GM21576 (cell line): ENCODE measurements at regions not wholly inside any gene's neighbourhood (a gene's known extent, or its start where the extent isn't known, plus 50 kb on each side); places are given as distances from the start of the nearest gene placed in this dataset.
"Not testable (repeated sequence)": the region's sequence is repeated elsewhere in the genome, so short reads cannot be mapped to it uniquely, and the experiment has no call there.

Experiments
- ATAC-seq: cut with Tn5 transposase; IDR thresholded peaks from one replicate; pipeline ENCODE4 v1.9.1; 2021; ENCODE audit warnings: mild to moderate bottlenecking, moderate library complexity; ENCODE audit not compliant: unreplicated experiment

DNA sequence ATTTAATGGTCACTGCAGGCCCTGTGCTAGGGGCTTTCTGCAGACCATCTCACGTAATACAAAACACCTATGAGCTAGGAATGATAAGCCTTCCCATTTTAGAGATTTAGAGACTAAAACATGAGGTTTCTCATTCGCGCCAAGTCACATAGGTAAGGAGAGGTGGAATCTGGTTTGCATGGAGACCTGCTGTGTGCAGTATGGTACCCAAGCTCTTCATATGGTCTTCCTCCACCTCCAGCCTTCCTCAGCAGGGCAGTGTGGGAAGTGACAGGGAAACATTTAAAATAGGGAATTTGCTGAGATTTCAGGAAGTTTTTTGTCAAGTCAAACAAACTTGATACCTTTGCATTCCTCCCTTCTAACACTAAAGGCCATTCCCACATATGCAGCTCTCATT is 337.6 kb downstream of the IL20RB start:
- no peak for ATAC-seq

- no peak for ATAC-seq
Observed at GRCh38 chr3:137296116-137296515, 338.3 kb downstream of the IL20RB start.

DNA sequence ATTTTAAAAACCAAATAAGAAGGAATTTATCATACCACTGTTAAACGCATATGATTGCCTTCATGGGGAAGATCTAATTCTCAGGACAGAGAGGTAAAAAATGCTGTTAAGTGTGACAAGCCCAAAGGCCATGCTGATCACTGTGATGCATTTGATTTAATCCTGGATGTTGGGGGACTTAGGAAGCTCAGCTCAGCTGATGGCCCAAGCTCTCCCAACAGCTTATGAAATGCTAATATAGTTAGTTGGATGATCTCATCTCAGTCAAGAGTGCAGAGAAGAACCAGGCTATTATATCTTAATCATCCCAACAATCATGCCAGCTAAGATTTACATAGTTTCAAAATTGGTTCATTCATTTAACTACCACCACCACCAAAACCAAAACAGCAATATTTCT is 340.0 kb downstream of the IL20RB start:
- ATAC-seq, result no peak

GRCh38 chr3:137300703-137301102 is 342.9 kb downstream of the IL20RB start:
- ATAC-seq, result no peak

DNA sequence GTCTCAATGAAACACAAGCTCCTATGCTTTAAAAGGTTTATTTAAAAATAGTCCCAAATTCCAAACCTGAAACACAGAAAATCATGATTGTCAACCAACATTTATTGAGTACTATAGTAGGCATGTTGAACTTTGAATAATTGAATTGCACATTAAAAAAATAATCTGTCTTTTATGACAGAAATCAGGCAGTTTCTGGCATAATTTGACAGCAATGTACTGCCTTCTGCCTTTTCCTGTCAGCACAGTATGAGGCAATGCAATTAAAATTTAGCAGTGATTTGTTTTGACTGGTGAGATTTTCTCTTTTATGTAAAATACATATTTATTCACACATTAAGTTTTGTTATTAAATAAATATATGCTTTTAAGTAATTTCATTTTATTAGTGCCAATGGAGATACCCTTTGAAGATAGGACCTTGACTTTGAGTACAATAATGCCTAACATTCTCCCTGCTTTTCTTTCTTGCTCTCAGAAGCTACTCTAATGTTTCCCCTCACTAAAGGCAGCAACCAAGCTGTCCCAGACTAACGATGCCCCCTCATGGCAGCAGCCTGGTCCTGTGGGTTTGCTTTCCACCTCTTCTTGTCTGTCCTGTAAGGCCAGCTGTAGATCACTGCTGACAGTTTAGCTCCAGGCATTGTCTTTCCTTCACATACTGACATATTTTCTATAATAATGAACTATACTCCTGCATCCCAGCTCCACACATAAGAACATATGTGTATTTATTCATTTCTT is 346.7 kb downstream of the IL20RB start:
- no peak for ATAC-seq

DNA sequence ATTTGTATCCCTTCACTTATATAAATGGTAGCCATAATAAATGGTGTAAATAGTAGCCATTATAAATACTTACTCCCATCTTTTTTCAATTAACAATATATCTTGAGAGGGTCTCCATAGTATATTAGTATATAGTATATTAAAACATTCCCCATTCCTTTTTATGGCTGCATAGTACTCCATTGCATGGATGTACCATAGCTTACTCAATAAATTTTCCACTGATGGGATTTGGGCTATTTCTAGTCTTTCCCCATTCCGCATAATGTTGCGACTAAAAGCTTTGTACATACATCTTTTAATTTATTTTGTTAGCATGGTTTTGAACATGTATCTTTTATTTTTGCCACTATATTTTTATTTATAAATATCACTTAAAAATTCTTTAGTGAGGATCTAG is 366.3 kb downstream of the IL20RB start:
- no peak for ATAC-seq

DNA sequence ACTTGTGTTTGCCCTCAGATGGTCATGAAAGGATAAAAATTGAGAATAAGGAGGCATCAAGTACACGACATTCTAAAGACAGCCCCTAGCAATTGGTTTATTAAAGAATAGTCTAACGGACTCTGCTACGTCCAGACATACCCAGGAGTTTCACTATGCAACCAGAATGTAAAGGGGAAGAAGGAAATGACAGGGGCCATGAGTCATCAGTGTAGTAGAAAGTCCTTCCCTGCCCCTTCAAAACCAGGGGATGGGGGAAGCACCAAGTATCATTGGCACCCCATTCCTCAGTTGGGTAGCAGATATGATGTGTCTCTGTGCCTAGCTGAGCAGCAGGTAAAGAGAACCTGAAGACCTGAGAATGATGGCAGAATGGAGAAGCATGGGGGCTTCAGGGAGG is 367.4 kb downstream of the IL20RB start:
- no peak for ATAC-seq

DNA sequence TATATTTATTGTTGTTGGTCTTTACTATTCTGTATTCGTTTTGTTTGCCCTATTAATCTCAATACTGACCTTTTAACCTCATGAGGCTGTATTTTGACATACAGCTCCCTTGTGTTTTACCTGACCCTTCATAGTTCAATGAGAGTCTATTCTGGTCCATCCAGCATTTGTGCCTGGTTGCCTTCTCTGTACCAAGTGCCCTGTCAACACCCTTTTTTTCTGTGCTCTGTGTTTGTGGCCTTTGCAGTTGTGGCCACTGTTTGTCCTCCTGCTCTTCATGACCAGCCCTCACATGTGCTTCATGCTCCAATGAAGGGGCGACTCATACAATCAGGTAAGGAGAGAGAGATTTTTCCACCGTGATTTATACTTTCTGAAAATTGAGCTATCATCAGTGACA is 368.2 kb downstream of the IL20RB start:
- ATAC-seq, result no peak

GRCh38 chr3:137329594-137329993 is 371.8 kb downstream of the IL20RB start:
- no peak for ATAC-seq

GRCh38 chr3:137330246-137330645 is 372.5 kb downstream of the IL20RB start:
- no peak for ATAC-seq

- ATAC-seq, result no peak
Observed at GRCh38 chr3:137332297-137332696, 374.5 kb downstream of the IL20RB start.

- ATAC-seq, result no peak
Observed at GRCh38 chr3:137335478-137335877, 377.7 kb downstream of the IL20RB start.

DNA sequence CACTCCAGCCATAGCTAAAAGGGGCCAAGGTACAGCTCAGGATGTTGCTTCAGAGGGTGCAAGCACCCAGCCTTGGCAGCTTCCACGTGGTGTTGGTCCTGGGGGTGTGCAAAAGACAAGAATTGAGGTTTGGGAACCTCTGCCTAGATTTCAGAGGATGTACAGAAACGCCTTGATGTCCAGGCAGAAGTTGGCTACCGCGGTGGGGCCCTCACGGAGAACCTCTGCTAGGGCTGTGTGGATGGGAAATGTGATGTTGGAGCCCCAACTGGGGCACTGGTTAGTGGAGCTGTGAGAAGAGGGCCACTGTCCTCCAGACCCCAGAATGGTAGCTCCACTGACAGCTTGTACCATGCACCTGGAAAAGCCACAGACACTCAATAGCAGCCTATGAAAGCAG is 380.6 kb downstream of the IL20RB start:
- ATAC-seq, result not testable (repeated sequence)

DNA sequence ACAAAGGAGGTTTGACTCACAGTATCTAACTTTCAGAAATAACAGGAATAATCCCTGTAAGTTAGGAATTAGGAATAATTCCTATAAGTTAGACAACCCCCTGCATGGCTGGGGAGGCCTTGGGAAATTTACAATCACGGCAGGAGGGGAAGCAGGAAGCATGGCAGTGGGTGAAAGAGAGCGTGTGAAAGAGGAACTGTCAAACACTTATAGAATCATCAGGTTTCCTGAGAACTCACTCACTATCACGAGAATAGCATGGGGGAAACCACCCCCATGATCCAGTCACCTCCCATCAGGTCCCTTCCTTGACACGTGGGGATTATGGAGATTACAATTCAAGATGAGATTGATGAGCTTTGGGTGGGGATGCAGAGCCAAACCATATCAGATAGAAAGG is 385.5 kb downstream of the IL20RB start:
- no peak for ATAC-seq

DNA sequence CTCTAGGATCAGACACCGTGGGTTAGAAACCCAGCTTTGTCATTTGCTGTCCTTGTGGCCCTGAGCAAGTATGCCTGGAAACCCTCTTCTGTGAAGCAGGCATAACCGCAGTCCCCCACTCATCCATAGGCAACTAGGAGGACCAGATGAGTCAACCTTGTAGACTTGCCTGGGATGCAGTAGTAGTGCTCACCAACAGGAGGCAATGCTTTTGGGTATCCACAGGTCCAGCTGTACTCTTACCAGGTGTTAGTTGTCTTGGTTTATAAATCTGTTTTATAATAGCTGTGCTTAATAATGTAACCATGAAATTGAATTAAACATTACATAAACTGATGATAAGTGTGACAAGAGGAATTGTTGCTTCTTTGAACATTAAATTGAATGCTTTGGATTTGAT is 389.3 kb downstream of the IL20RB start:
- ATAC-seq, result no peak

DNA sequence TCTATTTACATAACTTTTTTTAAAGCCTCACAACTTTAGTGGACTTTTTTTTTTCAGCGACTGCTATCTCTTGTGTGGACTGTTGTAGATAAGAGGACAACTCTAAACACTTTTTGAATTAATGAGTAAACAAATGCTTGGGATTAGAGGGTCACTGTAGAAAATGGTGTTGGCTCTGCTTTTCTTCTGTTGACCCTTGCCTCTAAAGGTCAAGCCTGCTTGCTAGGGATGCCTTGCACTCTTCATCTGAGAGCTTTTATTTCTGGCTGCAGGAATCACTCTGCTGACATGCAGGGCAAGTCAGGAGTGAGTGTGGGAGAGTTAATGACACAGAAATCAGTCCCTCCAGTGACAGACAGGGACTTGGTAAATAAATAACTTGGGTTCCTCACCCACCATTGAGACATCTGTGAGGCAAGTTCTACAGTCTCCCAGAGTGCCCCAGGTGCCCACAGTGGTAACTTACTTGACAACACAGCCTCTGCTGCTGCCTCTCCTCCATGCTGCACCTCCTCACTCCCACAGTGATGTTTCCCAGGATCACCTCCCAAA is 390.1 kb downstream of the IL20RB start:
- no peak for ATAC-seq

GRCh38 chr3:137348936-137349335 is 391.2 kb downstream of the IL20RB start:
- ATAC-seq, result no peak

DNA sequence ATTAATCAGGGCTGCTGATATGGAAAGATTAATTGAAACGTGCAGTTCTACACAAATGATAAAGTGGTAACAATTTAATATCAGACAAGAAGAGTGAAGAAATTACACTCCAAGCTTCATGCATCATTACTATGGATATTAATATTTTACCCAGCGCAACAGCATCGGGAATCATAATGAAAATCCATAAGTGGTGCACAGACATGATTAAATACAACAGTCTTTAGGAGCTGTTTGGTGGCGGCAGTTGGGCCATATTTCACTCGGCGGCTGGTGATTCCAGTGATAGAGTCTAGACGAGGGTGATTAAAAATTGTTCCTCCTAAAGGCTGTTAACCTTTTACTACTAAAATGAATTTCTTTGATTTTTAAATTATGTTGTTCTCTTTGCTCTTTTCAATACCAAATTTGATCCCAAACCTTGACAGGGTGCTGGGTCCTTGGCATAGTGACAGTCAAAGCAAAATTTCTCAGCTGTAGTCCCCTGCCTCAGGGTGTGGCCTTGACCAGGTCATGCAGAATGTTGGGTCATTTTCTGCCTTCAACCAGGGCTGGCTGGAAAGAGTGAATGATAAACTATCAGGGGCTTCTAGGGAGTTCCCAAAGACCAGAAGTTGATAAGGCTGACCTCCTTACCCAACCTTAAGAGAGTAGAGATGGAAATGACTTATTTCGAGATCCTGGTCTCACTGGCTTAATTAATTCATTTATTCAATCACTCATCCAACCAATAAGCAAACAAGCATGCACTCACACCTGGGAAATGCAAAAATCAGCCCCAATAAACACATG is 392.0 kb downstream of the IL20RB start:
- no peak for ATAC-seq

DNA sequence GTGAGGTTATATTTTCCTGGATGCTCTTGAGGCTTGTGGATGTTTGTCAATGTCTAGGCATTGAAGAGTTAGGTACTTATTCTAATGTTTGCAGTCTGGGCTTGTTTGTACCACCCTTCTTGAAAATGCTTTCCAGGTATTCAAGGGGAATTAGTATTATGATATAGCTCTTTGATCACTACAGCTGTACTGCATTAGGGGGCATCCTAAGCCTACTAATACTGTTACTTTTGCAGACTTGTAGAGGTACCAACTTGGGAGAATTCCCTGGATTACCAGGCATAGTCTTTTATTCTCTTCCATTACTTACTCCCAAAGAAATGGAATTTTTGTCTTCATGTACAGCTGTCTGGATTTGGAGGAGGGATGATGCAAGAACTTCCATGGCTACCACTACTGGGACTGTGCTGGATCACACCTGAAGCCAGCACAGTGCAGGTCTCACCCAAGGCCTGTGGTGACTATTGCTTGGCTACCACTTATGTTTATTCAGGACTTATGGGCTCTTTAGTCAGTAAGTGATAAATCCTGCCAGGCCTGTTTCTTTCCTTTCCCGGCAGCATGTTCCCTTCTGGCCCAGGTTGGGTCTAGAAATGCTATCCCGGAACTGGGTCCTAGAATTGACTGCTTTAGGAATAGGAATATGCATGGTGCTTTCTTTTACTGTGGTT is 402.9 kb downstream of the IL20RB start:
- ATAC-seq, result no peak

DNA sequence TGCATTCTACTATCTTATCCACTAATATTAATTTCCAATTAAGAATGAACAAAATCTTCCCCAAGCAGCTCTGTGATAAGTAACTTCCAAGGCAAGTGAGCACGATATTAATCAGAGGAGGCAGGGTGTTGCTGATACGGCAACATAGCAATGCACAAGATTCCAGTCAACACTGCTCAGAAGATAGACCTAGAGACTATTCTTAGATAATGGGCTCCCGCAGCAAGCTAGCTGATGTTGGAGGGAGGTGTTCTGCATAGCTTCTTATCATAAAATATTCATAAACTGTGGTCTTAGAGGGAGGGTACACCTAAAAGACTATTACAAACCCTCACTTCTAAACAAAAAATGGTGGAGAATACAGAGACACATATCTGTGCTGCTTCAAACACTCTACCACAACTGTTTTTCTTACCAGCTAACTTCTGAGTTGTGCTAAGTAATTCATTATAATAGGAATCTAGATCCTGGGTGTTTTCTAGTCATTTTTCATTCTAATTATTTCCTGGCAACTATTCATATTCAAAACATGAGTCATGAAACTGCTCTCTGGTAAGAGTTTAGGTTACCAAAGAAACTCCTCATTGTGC is 382.0 kb upstream of the SOX14 start:
- ATAC-seq, result no peak

DNA sequence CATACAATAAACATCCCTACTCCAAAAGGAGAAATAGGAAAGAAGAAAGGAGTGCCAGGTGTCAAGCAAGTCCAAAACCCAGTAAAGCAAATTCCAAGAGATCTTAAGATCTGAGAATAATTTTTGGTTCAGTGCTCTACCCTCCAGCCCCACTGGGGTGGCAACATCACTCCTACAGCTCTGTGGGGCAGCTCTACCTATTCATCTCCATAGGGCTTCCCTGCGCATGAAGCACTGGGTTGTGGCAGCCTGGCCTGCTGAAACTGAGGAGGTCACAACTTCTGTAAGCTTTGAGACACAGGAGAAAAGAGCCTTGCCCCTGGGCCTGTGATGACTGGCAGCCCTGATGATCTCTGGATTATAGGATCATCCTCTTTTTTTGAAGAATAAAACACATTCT is 378.2 kb upstream of the SOX14 start:
- ATAC-seq, result no peak
